ENCODE measurements at regions not wholly inside any gene's neighbourhood (a gene's known extent, or its start where the extent isn't known, plus 50 kb on each side); places are given as distances from the start of the nearest gene placed in this dataset.
A peak's percentile ranks its signal among the peaks of the same experiment; 100 is the strongest.

DNA sequence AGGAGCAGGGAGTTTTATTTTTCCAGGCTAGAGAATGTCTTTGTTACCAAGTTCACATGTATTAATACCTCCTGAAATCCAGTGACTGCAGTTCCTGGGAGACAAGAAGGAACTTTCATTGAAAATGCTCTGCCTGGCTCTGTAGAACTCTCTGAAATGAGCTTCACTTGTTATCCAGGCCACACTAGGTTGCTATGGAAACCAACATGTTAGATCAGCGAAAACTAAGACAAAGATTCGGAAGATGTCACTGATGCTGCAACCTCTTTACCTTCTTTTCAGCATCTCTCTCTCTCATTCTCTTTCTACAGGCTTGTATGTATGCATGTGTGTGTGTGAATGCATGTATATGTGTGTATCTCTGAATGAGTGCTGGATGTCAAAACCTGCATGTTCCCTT, 218.5 kb downstream of the TRIB2 start:
- Histone ChIP-seq H3K4me3 (ENCODE audit: control insufficient read depth in 1 of 2, extremely low read depth in 1 of 2, low read length in 1 of 2) (no peak overlapping the region), H3K4me1 (ENCODE audit: control insufficient read depth in 1 of 2, extremely low read depth in 1 of 2, insufficient read depth in 2 of 2, low read length in 2 of 2) (peaks cover 3 to 5% of the 10 kb centered on the region in 2 experiments), H3K9me3 (no peaks in the 10 kb centered on the region), H3K27ac (ENCODE audit: low read length) (no peak overlapping the region), H3K36me3 (ENCODE audit: control insufficient read depth in 2 of 2, extremely low read depth in 1 of 2, insufficient read depth in 1 of 2, low read length in 1 of 2) (no peaks in the 10 kb centered on the region), H3K27me3 (replicated peaks in 1 of 2; ENCODE audit: control insufficient read depth in 2 of 2, extremely low read depth in 1 of 2, insufficient read depth in 2 of 2, low read length in 1 of 2) (no peaks in the 10 kb centered on the region)
- peaks cover 5 to 7% (median 6%) of the 10 kb centered on the region in 3 donors for H3K4me1 Mint-ChIP-seq
- ChIA-PET POLR2A (no interaction called here), CTCF (interaction anchor here in 1 of 2 donors (1.0 kb wide), 1 partner anchor 519 kb away, joined by 3 read pairs; no protein-coding TSS in a partner anchor)
- H3K27me3 Mint-ChIP-seq = peaks cover 0 to 8% of the 10 kb centered on the region in 2 donors
- no peak for ATAC-seq (replicated peaks in 1 of 4)
- no peak for DNase-seq
- no peaks in the 10 kb centered on the region for H3K36me3 Mint-ChIP-seq
- H3K27ac Mint-ChIP-seq = no peak overlapping the region
- no CpG with 5 or more reads among the region's 2 CpGs for WGBS (ENCODE audit: insufficient coverage)
- no peak overlapping the region for H3K4me3 Mint-ChIP-seq
- H3K9me3 Mint-ChIP-seq = no peaks in the 10 kb centered on the region

DNA sequence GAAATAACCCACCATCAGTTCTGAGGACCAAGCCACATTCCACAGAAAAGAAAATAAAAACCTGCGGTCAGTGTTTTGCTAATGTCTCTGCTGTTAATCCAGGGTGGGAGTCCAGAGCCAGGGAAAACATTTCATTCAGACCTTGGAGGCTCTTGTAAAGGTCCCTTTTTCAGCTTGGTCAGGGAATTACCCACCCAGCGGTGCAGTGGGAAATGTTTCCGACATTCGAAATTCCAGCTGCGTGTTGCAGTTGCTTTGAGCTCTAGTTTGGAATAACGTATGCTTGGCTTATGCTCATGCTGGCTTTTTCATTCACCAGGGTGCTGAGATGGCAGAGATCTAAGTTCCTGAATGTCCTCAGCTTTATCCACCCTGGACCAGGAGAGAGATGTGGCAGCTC, 219.1 kb downstream of the TRIB2 start:
- CTCF ChIA-PET = interaction anchor here in 1 of 2 donors (1.0 to 1.4 kb wide), 2 partner anchors 71 to 519 kb away, joined by 3 read pairs; no protein-coding TSS in a partner anchor
- H3K4me3 Mint-ChIP-seq = no peak overlapping the region
- 100% methylated on average over 6 of the region's 6 CpGs for WGBS (ENCODE audit: insufficient coverage)

DNA sequence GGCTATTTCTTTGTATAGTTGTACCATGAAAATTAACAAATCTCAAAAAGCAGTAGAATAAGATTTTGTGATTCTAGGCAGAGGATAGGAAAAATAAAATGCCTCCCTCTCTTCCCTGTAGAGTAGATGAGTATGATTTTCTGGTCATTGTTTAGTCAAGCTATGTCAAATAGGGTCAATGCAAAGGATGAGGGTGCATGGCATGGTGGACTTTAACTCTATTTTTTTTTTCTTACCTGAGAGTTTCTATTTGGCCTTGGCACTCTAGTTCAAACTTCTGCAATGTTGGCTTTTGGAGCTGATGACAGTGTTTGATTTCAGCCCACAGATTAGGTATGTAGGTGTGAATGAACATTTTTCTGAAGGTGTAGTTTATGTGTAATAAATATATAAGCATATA, 224.5 kb downstream of the TRIB2 start:
- H3K9me3 ChIP-seq = no peaks in the 10 kb centered on the region
- no peak overlapping the region for H3K27ac ChIP-seq (ENCODE audit: low read length)
- no peaks in the 10 kb centered on the region for H3K4me1 Mint-ChIP-seq
- H3K4me1 ChIP-seq (ENCODE audit: control insufficient read depth in 1 of 2, extremely low read depth in 1 of 2, insufficient read depth in 2 of 2, low read length in 2 of 2) = no peaks in the 10 kb centered on the region
- no peaks in the 10 kb centered on the region for H3K27me3 Mint-ChIP-seq
- no peak overlapping the region for H3K4me3 Mint-ChIP-seq
- CTCF ChIA-PET = no interaction called here
- POLR2A ChIA-PET = no interaction called here
- no peaks in the 10 kb centered on the region for H3K27me3 ChIP-seq (replicated peaks in 1 of 2; ENCODE audit: control insufficient read depth in 2 of 2, extremely low read depth in 1 of 2, insufficient read depth in 2 of 2, low read length in 1 of 2)
- H3K9me3 Mint-ChIP-seq = no peaks in the 10 kb centered on the region
- H3K4me3 ChIP-seq (ENCODE audit: control insufficient read depth in 1 of 2, extremely low read depth in 1 of 2, low read length in 1 of 2) = no peak overlapping the region
- DNase-seq = no peak
- H3K27ac Mint-ChIP-seq = no peak overlapping the region
- no peaks in the 10 kb centered on the region for H3K36me3 ChIP-seq (ENCODE audit: control insufficient read depth in 2 of 2, extremely low read depth in 1 of 2, insufficient read depth in 1 of 2, low read length in 1 of 2)
- H3K36me3 Mint-ChIP-seq = no peaks in the 10 kb centered on the region
- ATAC-seq (replicated peaks in 1 of 4) = no peak

More for the DNA sequence above, 219.1 kb downstream of the TRIB2 start:
- POLR2A ChIA-PET = no interaction called here
- Mint-ChIP-seq H3K36me3 (no peaks in the 10 kb centered on the region), H3K27me3 (peaks cover 0 to 8% of the 10 kb centered on the region in 2 donors), H3K9me3 (no peaks in the 10 kb centered on the region), H3K27ac (no peak overlapping the region), H3K4me1 (peaks cover 5 to 7% (median 6%) of the 10 kb centered on the region in 3 donors)
- Histone ChIP-seq H3K4me1 (ENCODE audit: control insufficient read depth in 1 of 2, extremely low read depth in 1 of 2, insufficient read depth in 2 of 2, low read length in 2 of 2) (peaks cover 3% of the 10 kb centered on the region in 2 experiments), H3K27ac (ENCODE audit: low read length) (no peak overlapping the region), H3K36me3 (ENCODE audit: control insufficient read depth in 2 of 2, extremely low read depth in 1 of 2, insufficient read depth in 1 of 2, low read length in 1 of 2) (no peaks in the 10 kb centered on the region), H3K27me3 (replicated peaks in 1 of 2; ENCODE audit: control insufficient read depth in 2 of 2, extremely low read depth in 1 of 2, insufficient read depth in 2 of 2, low read length in 1 of 2) (no peaks in the 10 kb centered on the region), H3K4me3 (ENCODE audit: control insufficient read depth in 1 of 2, extremely low read depth in 1 of 2, low read length in 1 of 2) (no peak overlapping the region), H3K9me3 (no peaks in the 10 kb centered on the region)
- DNase-seq (no peak), ATAC-seq (replicated peaks in 1 of 4) (no peak)

- peaks cover 0 to 2% of the 10 kb centered on the region in 2 experiments for H3K27me3 ChIP-seq (replicated peaks in 1 of 2; ENCODE audit: control insufficient read depth in 2 of 2, extremely low read depth in 1 of 2, insufficient read depth in 2 of 2, low read length in 1 of 2)
- POLR2A ChIA-PET = no interaction called here
- Mint-ChIP-seq H3K27ac (peak overlapping the region; percentile 33 to 40), H3K9me3 (no peaks in the 10 kb centered on the region), H3K27me3 (peaks cover 1 to 16% of the 10 kb centered on the region in 2 donors), H3K36me3 (no peaks in the 10 kb centered on the region), H3K4me1 (peaks cover 22 to 28% (median 23%) of the 10 kb centered on the region in 3 donors), H3K4me3 (no peak overlapping the region)
- CTCF ChIA-PET = no interaction called here
- no peaks in the 10 kb centered on the region for H3K36me3 ChIP-seq (ENCODE audit: control insufficient read depth in 2 of 2, extremely low read depth in 1 of 2, insufficient read depth in 1 of 2, low read length in 1 of 2)
- ATAC-seq (replicated peaks in 1 of 4) (peak in 3 of 4 experiments; percentile 11 to 53 (median 27)), DNase-seq (peak in 7 of 35 experiments; percentile 1 to 15 (median 4))
- H3K9me3 ChIP-seq = no peaks in the 10 kb centered on the region
- whole genome bisulfite sequencing (ENCODE audit: insufficient coverage) = 91% methylated on average over 8 of the region's 9 CpGs
- peaks cover 7 to 9% of the 10 kb centered on the region in 2 experiments for H3K4me1 ChIP-seq (ENCODE audit: control insufficient read depth in 1 of 2, extremely low read depth in 1 of 2, insufficient read depth in 2 of 2, low read length in 2 of 2)
- no peak overlapping the region for H3K4me3 ChIP-seq (ENCODE audit: control insufficient read depth in 1 of 2, extremely low read depth in 1 of 2, low read length in 1 of 2)
- H3K27ac ChIP-seq (ENCODE audit: low read length) = no peak overlapping the region
Observed at GRCh38 chr2:12948231-12948960, 231.7 kb downstream of the TRIB2 start.

- Mint-ChIP-seq H3K9me3 (no peaks in the 10 kb centered on the region), H3K27ac (peak overlapping the region; percentile 34 to 40), H3K4me1 (peaks cover 22 to 28% (median 23%) of the 10 kb centered on the region in 3 donors), H3K4me3 (no peak overlapping the region), H3K36me3 (no peaks in the 10 kb centered on the region), H3K27me3 (peaks cover 4 to 21% of the 10 kb centered on the region in 2 donors)
- peaks cover 0 to 2% of the 10 kb centered on the region in 2 experiments for H3K27me3 ChIP-seq (replicated peaks in 1 of 2; ENCODE audit: control insufficient read depth in 2 of 2, extremely low read depth in 1 of 2, insufficient read depth in 2 of 2, low read length in 1 of 2)
- H3K4me3 ChIP-seq (ENCODE audit: control insufficient read depth in 1 of 2, extremely low read depth in 1 of 2, low read length in 1 of 2) = no peak overlapping the region
- ATAC-seq (replicated peaks in 1 of 4) (peak in 1 of 4 experiments; percentile 16), DNase-seq (no peak)
- H3K27ac ChIP-seq (ENCODE audit: low read length) = no peak overlapping the region
- POLR2A ChIA-PET = no interaction called here
- WGBS (ENCODE audit: insufficient coverage) = 11% methylated on average over 1 of the region's 2 CpGs
- H3K36me3 ChIP-seq (ENCODE audit: control insufficient read depth in 2 of 2, extremely low read depth in 1 of 2, insufficient read depth in 1 of 2, low read length in 1 of 2) = no peaks in the 10 kb centered on the region
- CTCF ChIA-PET = no interaction called here
- no peaks in the 10 kb centered on the region for H3K9me3 ChIP-seq
- peaks cover 7 to 9% of the 10 kb centered on the region in 2 experiments for H3K4me1 ChIP-seq (ENCODE audit: control insufficient read depth in 1 of 2, extremely low read depth in 1 of 2, insufficient read depth in 2 of 2, low read length in 2 of 2)
Observed at GRCh38 chr2:12948961-12949353, 232.2 kb downstream of the TRIB2 start.

- no peaks in the 10 kb centered on the region for H3K9me3 ChIP-seq
- CTCF ChIA-PET = no interaction called here
- POLR2A ChIA-PET = no interaction called here
- no peak for DNase-seq
- no CpG with 5 or more reads among the region's 1 CpG for WGBS (ENCODE audit: insufficient coverage)
- peak overlapping the region; percentile 34 to 40 for H3K27ac Mint-ChIP-seq
- H3K27me3 Mint-ChIP-seq = peaks cover 6 to 23% of the 10 kb centered on the region in 2 donors
- peaks cover 0 to 2% of the 10 kb centered on the region in 2 experiments for H3K27me3 ChIP-seq (replicated peaks in 1 of 2; ENCODE audit: control insufficient read depth in 2 of 2, extremely low read depth in 1 of 2, insufficient read depth in 2 of 2, low read length in 1 of 2)
- H3K4me1 ChIP-seq (ENCODE audit: control insufficient read depth in 1 of 2, extremely low read depth in 1 of 2, insufficient read depth in 2 of 2, low read length in 2 of 2) = peaks cover 7 to 9% of the 10 kb centered on the region in 2 experiments
- H3K4me3 Mint-ChIP-seq = no peak overlapping the region
- H3K4me1 Mint-ChIP-seq = peaks cover 22 to 28% (median 23%) of the 10 kb centered on the region in 3 donors
- H3K36me3 ChIP-seq (ENCODE audit: control insufficient read depth in 2 of 2, extremely low read depth in 1 of 2, insufficient read depth in 1 of 2, low read length in 1 of 2) = no peaks in the 10 kb centered on the region
- no peak overlapping the region for H3K4me3 ChIP-seq (ENCODE audit: control insufficient read depth in 1 of 2, extremely low read depth in 1 of 2, low read length in 1 of 2)
- H3K36me3 Mint-ChIP-seq = no peaks in the 10 kb centered on the region
- no peak overlapping the region for H3K27ac ChIP-seq (ENCODE audit: low read length)
- no peaks in the 10 kb centered on the region for H3K9me3 Mint-ChIP-seq
- ATAC-seq (replicated peaks in 1 of 4) = no peak
Observed at GRCh38 chr2:12949406-12949805, 232.7 kb downstream of the TRIB2 start.

All from T-cell (primary cell).